Kidney (tissue), 13 donors: ENCODE measurements at regions not wholly inside any gene's neighbourhood (a gene's known extent, or its start where the extent isn't known, plus 50 kb on each side); places are given as distances from the start of the nearest gene placed in this dataset.

Experiments
- DNase-seq, 5 donors: peaks; one replicate each; pipeline ENCODE4 v3.0.0-alpha.2; 2013 to 2020
- FAIRE-seq: peaks from 2 replicates; lab custom pipeline; 2012; peaks lifted over from hg19 to GRCh38; lab: Jason Lieb, UNC
- H3K27ac ChIP-seq, 2 donors: one replicate each; pipeline ENCODE4 v1.7.0; 2013; ENCODE audit warnings: low read depth in 2 of 2, low read length in 2 of 2, inconsistent platforms in 1 of 2
- H3K27me3 ChIP-seq: one replicate; pipeline ENCODE4 v1.7.1; 2013; ENCODE audit warnings: low read length, inconsistent platforms; ENCODE audit not compliant: control insufficient read depth, insufficient read depth
- H3K36me3 ChIP-seq, 3 donors: one replicate each; pipeline versions ENCODE4 v1.7.0 to v1.7.1; 2013; ENCODE audit warnings: low read length in 3 of 3, control low read depth in 1 of 3, inconsistent platforms in 1 of 3; ENCODE audit not compliant: insufficient read depth in 3 of 3, control insufficient read depth in 2 of 3
- H3K4me1 ChIP-seq, 3 donors: one replicate each; pipeline versions ENCODE4 v1.7.0 to v1.7.1; 2013; ENCODE audit warnings: low read length in 3 of 3, inconsistent platforms in 1 of 3, low read depth in 1 of 3; ENCODE audit not compliant: control insufficient read depth in 2 of 3, insufficient read depth in 2 of 3
- H3K4me3 ChIP-seq, 3 donors: one replicate each; pipeline versions ENCODE4 v1.7.0 to v1.8.1; 2013; ENCODE audit warnings: low read length in 3 of 3, control low read depth in 1 of 3, inconsistent platforms in 1 of 3
- H3K9ac ChIP-seq, 3 donors: one replicate each; pipeline versions ENCODE4 v1.7.0 to v1.7.1; 2013; ENCODE audit warnings: low read length in 3 of 3, control low read depth in 1 of 3, inconsistent platforms in 1 of 3
- H3K9me3 ChIP-seq, 3 donors: one replicate each; pipeline versions ENCODE4 v1.7.0 to v1.7.1; 2013; ENCODE audit warnings: low read length in 3 of 3, control low read depth in 1 of 3, inconsistent platforms in 1 of 3; ENCODE audit not compliant: control insufficient read depth in 2 of 3, insufficient read depth in 1 of 3
- CTCF ChIP-seq: IDR thresholded peaks from 3 replicates; pipeline ENCODE4 v1.5.1; 2012; ENCODE audit warnings: mild to moderate bottlenecking, moderate library complexity, borderline replicate concordance; ENCODE audit not compliant: insufficient read depth; ENCODE audit errors: extremely low read depth
- intact Hi-C: fragments of 100-400 bp; cut with DNase I; formaldehyde crosslinking; loops from one replicate; pipeline ENCODE4 v1.11.1; 2022
- donor health status: control.
- donor health status: control.
- donor health status: control.
- donor health status: control.
- donor health status: control.
- donor health status: DM: yes; HTN: yes; CAD: no.
- donor health status: Normal renal cell carcinoma (clear cell type).

DNA sequence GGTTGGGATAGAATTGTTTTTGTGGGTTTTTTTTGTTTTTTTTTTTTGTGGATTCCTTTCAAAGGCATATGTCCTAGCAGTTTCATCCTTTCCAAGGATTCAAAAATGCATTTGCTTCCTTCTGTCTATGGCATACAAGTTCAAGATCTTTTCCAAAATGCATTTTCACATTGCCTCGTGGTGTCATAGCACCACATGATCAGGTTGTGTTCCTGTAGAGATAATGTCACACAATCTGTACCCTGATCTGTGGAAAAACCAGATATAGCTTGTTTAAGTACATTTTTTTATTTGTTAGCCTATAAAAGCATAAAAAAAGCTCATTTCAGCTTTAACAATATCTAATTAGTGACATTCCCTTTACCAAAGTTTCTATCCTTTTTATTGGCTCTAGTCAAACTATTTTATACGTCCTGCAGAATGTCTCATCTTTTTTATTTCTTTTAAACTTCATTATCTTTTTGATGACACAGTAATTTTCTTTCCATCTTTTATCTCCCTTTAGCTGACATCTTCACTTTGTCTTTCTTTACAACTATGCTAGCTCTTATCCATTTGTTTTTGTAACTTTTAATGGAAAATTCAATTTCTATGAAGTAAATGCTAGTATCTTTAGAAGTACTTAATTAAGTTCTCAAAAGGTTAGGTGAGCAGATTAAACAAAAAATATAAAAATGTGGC lies 106.0 kb upstream of the NOVA1 start:
- Histone ChIP-seq H3K9ac (no peak overlapping the region), H3K27ac (no peak overlapping the region), H3K4me1 (no peaks in the 10 kb centered on the region), H3K9me3 (no peaks in the 10 kb centered on the region), H3K27me3 (no peaks in the 10 kb centered on the region), H3K4me3 (no peak overlapping the region), H3K36me3 (no peaks in the 10 kb centered on the region)
- intact Hi-C loops, result no loop called here
- FAIRE-seq, result no peak
- TF ChIP-seq CTCF, result no peak
- DNase-seq, result no peak

GRCh38 chr14:26707234-26707633 lies 109.4 kb upstream of the NOVA1 start:
- no peaks in the 10 kb centered on the region for H3K9me3 ChIP-seq
- FAIRE-seq (no peak), DNase-seq (no peak)
- no peak for TF ChIP-seq CTCF
- no peaks in the 10 kb centered on the region for H3K4me1 ChIP-seq
- H3K36me3 ChIP-seq, result no peaks in the 10 kb centered on the region
- H3K4me3 ChIP-seq, result no peak overlapping the region
- no peak overlapping the region for H3K9ac ChIP-seq
- no peak overlapping the region for H3K27ac ChIP-seq
- intact Hi-C loops, result no loop called here
- no peaks in the 10 kb centered on the region for H3K27me3 ChIP-seq

- no peak overlapping the region for H3K4me3 ChIP-seq
- intact Hi-C loops, result no loop called here
- DNase-seq (no peak), FAIRE-seq (no peak)
- no peak overlapping the region for H3K9ac ChIP-seq
- H3K9me3 ChIP-seq, result no peaks in the 10 kb centered on the region
- no peaks in the 10 kb centered on the region for H3K36me3 ChIP-seq
- H3K4me1 ChIP-seq, result no peaks in the 10 kb centered on the region
- no peak for TF ChIP-seq CTCF
- no peak overlapping the region for H3K27ac ChIP-seq
- no peaks in the 10 kb centered on the region for H3K27me3 ChIP-seq
Observed at GRCh38 chr14:26709019-26709418, 111.2 kb upstream of the NOVA1 start.

DNA sequence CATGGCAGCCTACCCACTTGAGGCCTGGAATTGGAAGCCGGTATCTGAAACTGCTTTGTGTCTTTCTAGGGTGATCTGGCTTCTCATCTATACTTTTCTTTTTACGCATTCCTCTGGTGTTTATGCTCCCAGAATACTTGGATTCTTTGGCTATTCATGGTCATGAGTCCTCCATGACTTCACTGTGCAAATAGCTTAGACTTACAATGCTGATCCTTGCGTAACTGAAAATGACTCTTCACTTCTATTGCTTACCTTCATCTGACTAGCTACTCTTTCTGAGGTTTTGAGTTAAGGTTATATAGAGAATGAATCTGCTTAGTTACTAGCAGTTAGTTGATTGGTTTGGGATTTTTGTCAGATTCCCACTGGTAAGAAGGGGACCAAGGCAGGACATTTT lies 121.7 kb upstream of the NOVA1 start:
- H3K4me1 ChIP-seq, result no peaks in the 10 kb centered on the region
- no peak overlapping the region for H3K4me3 ChIP-seq
- H3K27ac ChIP-seq, result no peak overlapping the region
- H3K9me3 ChIP-seq, result no peaks in the 10 kb centered on the region
- no peak for TF ChIP-seq CTCF
- FAIRE-seq, result no peak
- no peaks in the 10 kb centered on the region for H3K27me3 ChIP-seq
- H3K36me3 ChIP-seq, result no peaks in the 10 kb centered on the region
- no peak for DNase-seq
- no peak overlapping the region for H3K9ac ChIP-seq
- intact Hi-C loops, result no loop called here
